Smooth muscle cell (in vitro differentiated cells): ENCODE measurements at regions not wholly inside any gene's neighbourhood (a gene's known extent, or its start where the extent isn't known, plus 50 kb on each side); places are given as distances from the start of the nearest gene placed in this dataset.

Experiments used
- DNase-seq: peaks from one replicate; lab custom pipeline; 2025; ENCODE audit not compliant: unreplicated experiment; lab: John Stamatoyannopoulos, UW
- H2AFZ ChIP-seq: fragments of 200-600 bp; sonication (generic); 2 replicates; pipeline ENCODE4 v1.6.0; 2016; ENCODE audit warnings: antibody characterized with exemption, low read depth, mild to moderate bottlenecking
- H3F3A ChIP-seq: fragments of 200-600 bp; sonication (generic); 2 replicates; pipeline ENCODE4 v1.6.0; 2017; ENCODE audit warnings: antibody characterized with exemption, low read depth
- H3K27ac ChIP-seq: fragments of 200-600 bp; sonication (generic); 2 replicates; pipeline ENCODE4 v1.5.1; 2016; ENCODE audit warnings: low read depth, mild to moderate bottlenecking
- H3K27me3 ChIP-seq: fragments of 200-600 bp; sonication (generic); 2 replicates; pipeline ENCODE4 v1.6.1; 2016; ENCODE audit warnings: low read depth, mild to moderate bottlenecking
- H3K36me3 ChIP-seq: fragments of 200-600 bp; sonication (generic); 2 replicates; pipeline ENCODE4 v1.5.1; 2016; ENCODE audit warnings: low read depth
- H3K4me1 ChIP-seq: fragments of 200-600 bp; sonication (generic); 2 replicates; pipeline ENCODE4 v1.5.1; 2016; ENCODE audit warnings: low read depth
- H3K4me2 ChIP-seq: fragments of 200-600 bp; sonication (generic); 2 replicates; pipeline ENCODE4 v1.6.0; 2016; ENCODE audit warnings: mild to moderate bottlenecking
- H3K4me3 ChIP-seq: fragments of 200-600 bp; sonication (generic); 2 replicates; pipeline ENCODE4 v1.5.1; 2016; ENCODE audit warnings: mild to moderate bottlenecking
- H3K79me2 ChIP-seq: fragments of 200-600 bp; sonication (generic); 2 replicates; pipeline ENCODE4 v1.6.0; 2016; ENCODE audit warnings: low read depth, mild to moderate bottlenecking
- H3K9ac ChIP-seq: fragments of 200-600 bp; sonication (generic); 2 replicates; pipeline ENCODE4 v1.6.0; 2016; ENCODE audit warnings: low read depth
- H3K9me3 ChIP-seq: fragments of 200-600 bp; sonication (generic); replicated peaks from 2 replicates; pipeline ENCODE4 v1.5.1; 2016; ENCODE audit warnings: low read depth
- H4K20me1 ChIP-seq: fragments of 200-600 bp; sonication (generic); 2 replicates; pipeline ENCODE4 v1.6.0; 2016; ENCODE audit warnings: low read depth
- WGBS: methylation state at CpG from one replicate; pipeline ENCODE4 v1.1.7; 2016; ENCODE audit warnings: low lambda C conversion rate; 5-methylcytosine and 5-hydroxymethylcytosine counted together
- TF ChIP-seq, protein P1 (sequence below): fragments of 200-600 bp; sonication (generic); IDR thresholded peaks from 2 replicates; pipeline ENCODE4 v1.5.1; 2017; ENCODE audit warnings: borderline replicate concordance, mild to moderate bottlenecking, antibody characterized with exemption; ENCODE audit not compliant: insufficient read depth, poor library complexity, severe bottlenecking

DNA sequence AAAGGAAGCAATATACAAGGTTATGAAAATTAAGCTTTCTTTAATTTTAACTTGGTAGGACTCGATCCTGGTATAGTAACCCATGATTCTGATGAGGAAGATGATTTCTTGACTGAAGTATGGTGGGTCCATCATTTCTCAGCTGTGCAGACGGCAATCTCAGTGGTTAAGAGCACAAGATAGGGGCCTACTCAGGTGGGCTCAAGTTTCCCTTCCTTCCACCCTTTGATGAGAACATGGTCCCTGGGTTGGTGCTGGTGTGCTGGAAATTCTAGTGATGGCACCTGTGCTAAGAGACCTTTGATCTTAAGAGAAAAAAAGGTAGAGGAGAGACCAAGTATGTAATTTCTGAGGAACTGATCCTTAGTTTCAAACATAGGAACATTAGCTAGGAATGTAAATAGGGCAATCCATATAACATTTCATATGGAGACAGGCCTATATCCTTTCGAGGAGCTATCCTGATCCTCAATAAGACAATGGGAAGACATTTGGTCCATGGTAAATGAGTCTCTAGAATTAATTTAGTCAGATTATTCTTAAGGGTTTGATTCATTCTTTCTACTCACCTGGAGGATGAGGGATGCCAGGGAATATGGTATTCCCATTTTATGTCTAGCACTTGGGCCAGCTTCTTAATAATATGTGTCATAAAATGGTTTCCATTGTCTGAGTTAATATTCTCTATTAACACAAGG lies 104.5 kb upstream of the NECTIN3 start:
- H2AFZ ChIP-seq: no peak overlapping the region
- 45% methylated on average over 3 of the region's 3 CpGs for WGBS
- no peaks in the 10 kb centered on the region for H3K36me3 ChIP-seq
- peak overlapping the region; percentile 96 for H3K9ac ChIP-seq
- peak overlapping the region; percentile 93 for H3K4me2 ChIP-seq
- H3F3A ChIP-seq: peaks cover 5% of the 10 kb centered on the region
- peak overlapping the region; percentile 86 for H3K27ac ChIP-seq
- no peaks in the 10 kb centered on the region for H3K4me1 ChIP-seq
- TF ChIP-seq, protein P1, sequence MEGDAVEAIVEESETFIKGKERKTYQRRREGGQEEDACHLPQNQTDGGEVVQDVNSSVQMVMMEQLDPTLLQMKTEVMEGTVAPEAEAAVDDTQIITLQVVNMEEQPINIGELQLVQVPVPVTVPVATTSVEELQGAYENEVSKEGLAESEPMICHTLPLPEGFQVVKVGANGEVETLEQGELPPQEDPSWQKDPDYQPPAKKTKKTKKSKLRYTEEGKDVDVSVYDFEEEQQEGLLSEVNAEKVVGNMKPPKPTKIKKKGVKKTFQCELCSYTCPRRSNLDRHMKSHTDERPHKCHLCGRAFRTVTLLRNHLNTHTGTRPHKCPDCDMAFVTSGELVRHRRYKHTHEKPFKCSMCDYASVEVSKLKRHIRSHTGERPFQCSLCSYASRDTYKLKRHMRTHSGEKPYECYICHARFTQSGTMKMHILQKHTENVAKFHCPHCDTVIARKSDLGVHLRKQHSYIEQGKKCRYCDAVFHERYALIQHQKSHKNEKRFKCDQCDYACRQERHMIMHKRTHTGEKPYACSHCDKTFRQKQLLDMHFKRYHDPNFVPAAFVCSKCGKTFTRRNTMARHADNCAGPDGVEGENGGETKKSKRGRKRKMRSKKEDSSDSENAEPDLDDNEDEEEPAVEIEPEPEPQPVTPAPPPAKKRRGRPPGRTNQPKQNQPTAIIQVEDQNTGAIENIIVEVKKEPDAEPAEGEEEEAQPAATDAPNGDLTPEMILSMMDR: peak; percentile 15
- peak overlapping the region; percentile 80 for H3K4me3 ChIP-seq
- no peaks in the 10 kb centered on the region for H3K9me3 ChIP-seq
- H3K27me3 ChIP-seq: no peaks in the 10 kb centered on the region
- no peak for DNase-seq
- H3K79me2 ChIP-seq: peaks cover 82% of the 10 kb centered on the region
- peaks cover 74% of the 10 kb centered on the region for H4K20me1 ChIP-seq

DNA sequence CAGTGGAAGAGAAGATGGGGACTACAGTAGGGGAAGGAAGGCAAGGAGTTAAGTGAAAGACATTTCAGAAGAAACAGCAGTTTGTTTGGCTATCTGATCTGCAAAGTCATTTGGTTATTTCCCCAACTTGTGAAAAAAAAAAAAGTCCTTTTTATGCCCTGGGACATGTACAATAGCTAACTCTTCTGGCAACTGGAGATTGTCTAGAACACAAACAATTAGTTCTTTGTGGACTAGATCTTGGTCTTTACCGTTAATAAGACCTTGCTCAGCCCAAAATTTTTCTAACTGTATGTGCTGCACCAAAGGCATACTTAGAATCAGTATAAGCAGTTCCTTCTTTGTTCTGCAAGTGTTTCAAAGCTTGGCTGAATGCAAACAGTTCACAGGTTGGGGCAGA lies 103.5 kb upstream of the NECTIN3 start:
- Histone ChIP-seq H4K20me1 (peaks cover 65% of the 10 kb centered on the region), H3K4me3 (peak overlapping the region; percentile 80), H3F3A (peaks cover 5% of the 10 kb centered on the region), H2AFZ (no peak overlapping the region), H3K4me1 (no peaks in the 10 kb centered on the region), H3K36me3 (no peaks in the 10 kb centered on the region), H3K9ac (peak overlapping the region; percentile 96), H3K9me3 (no peaks in the 10 kb centered on the region), H3K79me2 (peaks cover 73% of the 10 kb centered on the region), H3K4me2 (peak overlapping the region; percentile 93), H3K27ac (peak overlapping the region; percentile 86), H3K27me3 (no peaks in the 10 kb centered on the region)
- TF ChIP-seq, protein P1: no peak
- WGBS: 42% methylated on average over 1 of the region's 1 CpG
- no peak for DNase-seq

DNA sequence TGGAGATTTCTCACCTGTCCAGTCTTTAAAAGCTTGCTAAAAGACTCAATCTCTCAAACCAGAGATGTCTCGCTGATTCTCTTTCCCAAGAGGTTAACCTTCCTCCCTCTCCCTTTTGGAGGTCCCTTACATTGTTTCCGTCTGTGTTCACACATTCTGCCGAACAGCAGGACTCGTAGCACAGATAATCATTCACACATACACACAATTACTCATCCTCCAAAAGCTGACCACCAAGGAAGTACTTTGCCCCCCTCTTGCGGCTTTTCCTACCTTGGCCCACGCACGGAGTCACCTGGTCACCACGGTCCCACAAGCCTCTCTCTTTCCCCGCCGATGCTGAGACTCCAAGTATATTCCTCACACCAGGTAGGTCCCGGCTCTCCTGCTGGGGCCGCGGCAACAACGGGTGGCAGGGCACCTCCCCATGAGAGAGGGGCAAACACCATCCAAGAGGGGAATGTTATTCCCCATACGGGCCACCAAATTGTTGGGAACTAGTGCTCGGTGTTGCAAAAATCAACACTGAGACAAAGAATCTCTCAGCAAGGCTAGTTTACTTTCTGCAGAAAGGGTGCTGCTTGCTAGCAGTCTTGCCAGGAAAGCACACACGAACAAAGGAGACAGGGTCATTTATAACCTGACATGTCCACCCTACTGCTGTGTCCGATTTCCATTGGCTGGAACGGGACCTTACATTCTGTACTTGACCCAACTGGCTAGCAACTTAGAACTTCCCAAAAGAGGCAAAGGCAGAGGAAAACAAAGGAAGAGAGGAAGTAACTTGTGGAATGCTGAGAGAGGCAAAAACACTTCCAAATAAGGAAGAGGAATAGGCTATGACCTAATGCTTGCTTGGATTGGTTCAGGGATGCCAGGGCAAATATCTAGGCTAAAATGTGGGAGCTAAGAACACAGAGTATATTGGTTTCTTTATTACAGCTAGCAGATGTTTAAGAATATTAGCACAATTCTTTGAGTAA lies 102.1 kb upstream of the NECTIN3 start:
- Histone ChIP-seq H3K4me1 (no peaks in the 10 kb centered on the region), H3K4me2 (peak overlapping the region; percentile 93), H3K9me3 (no peaks in the 10 kb centered on the region), H3K4me3 (peak overlapping the region; percentile 80), H3F3A (peaks cover 5% of the 10 kb centered on the region), H4K20me1 (peaks cover 50% of the 10 kb centered on the region), H3K79me2 (peaks cover 58% of the 10 kb centered on the region), H3K9ac (peak overlapping the region; percentile 96), H3K36me3 (no peaks in the 10 kb centered on the region), H2AFZ (no peak overlapping the region), H3K27ac (peak overlapping the region; percentile 86), H3K27me3 (no peaks in the 10 kb centered on the region)
- WGBS: 39% methylated on average over 19 of the region's 19 CpGs
- DNase-seq: no peak
- TF ChIP-seq, protein P1: no peak
